Nephron progenitor cell (in vitro differentiated cells): ENCODE measurements at regions not wholly inside any gene's neighbourhood (a gene's known extent, or its start where the extent isn't known, plus 50 kb on each side); places are given as distances from the start of the nearest gene placed in this dataset.

ENCODE experiments used
- DNase-seq: peaks from one replicate; pipeline ENCODE4 v3.0.0; 2021
- H3K27ac Mint-ChIP-seq: 2 replicates; pipeline ENCODE4 v1.8.0; 2021; ENCODE audit warnings: mild to moderate bottlenecking, moderate library complexity, mixed read lengths
- H3K27me3 Mint-ChIP-seq: 2 replicates; pipeline ENCODE4 v1.8.0; 2021; ENCODE audit warnings: mild to moderate bottlenecking, low read depth, mixed read lengths; ENCODE audit not compliant: poor library complexity
- H3K36me3 Mint-ChIP-seq: 2 replicates; pipeline ENCODE4 v1.8.0; 2021; ENCODE audit warnings: low read depth, mixed read lengths
- H3K4me1 Mint-ChIP-seq: 2 replicates; pipeline ENCODE4 v1.8.0; 2021; ENCODE audit warnings: mixed read lengths
- H3K4me3 Mint-ChIP-seq: 2 replicates; pipeline ENCODE4 v1.8.0; 2021; ENCODE audit warnings: mild to moderate bottlenecking, moderate library complexity, mixed read lengths
- H3K9me3 Mint-ChIP-seq: 2 replicates; pipeline ENCODE4 v1.8.0; 2021; ENCODE audit warnings: mild to moderate bottlenecking, moderate library complexity, mixed read lengths
- CTCF ChIP-seq: fragments of 200-600 bp; sonication (generic); IDR thresholded peaks from 2 replicates; pipeline ENCODE4 v1.5.0; 2021; ENCODE audit warnings: antibody characterized with exemption

GRCh38 chr2:22481486-22482259, 903.3 kb upstream of the KLHL29 start:
- Mint-ChIP-seq H3K27me3 (no peaks in the 10 kb centered on the region), H3K4me1 (no peaks in the 10 kb centered on the region), H3K9me3 (no peaks in the 10 kb centered on the region), H3K4me3 (no peak overlapping the region), H3K27ac (no peak overlapping the region), H3K36me3 (no peaks in the 10 kb centered on the region)
- TF ChIP-seq CTCF = no peak
- DNase-seq = no peak

GRCh38 chr2:22483036-22483435, 901.9 kb upstream of the KLHL29 start:
- TF ChIP-seq CTCF = no peak
- H3K27ac Mint-ChIP-seq = no peak overlapping the region
- no peaks in the 10 kb centered on the region for H3K4me1 Mint-ChIP-seq
- no peaks in the 10 kb centered on the region for H3K36me3 Mint-ChIP-seq
- H3K9me3 Mint-ChIP-seq = no peaks in the 10 kb centered on the region
- H3K4me3 Mint-ChIP-seq = no peak overlapping the region
- no peaks in the 10 kb centered on the region for H3K27me3 Mint-ChIP-seq
- DNase-seq = no peak

- peaks cover 4% of the 10 kb centered on the region for H3K9me3 Mint-ChIP-seq
- TF ChIP-seq CTCF = no peak
- H3K4me1 Mint-ChIP-seq = no peaks in the 10 kb centered on the region
- no peak overlapping the region for H3K4me3 Mint-ChIP-seq
- no peaks in the 10 kb centered on the region for H3K36me3 Mint-ChIP-seq
- no peak overlapping the region for H3K27ac Mint-ChIP-seq
- peaks cover 6% of the 10 kb centered on the region for H3K27me3 Mint-ChIP-seq
- no peak for DNase-seq
These were observed 899.5 kb upstream of the KLHL29 start for GRCh38 chr2:22485486-22485885.

GRCh38 chr2:22486343-22486742, 898.6 kb upstream of the KLHL29 start:
- H3K4me1 Mint-ChIP-seq = no peaks in the 10 kb centered on the region
- no peak for TF ChIP-seq CTCF
- no peaks in the 10 kb centered on the region for H3K36me3 Mint-ChIP-seq
- peaks cover 6% of the 10 kb centered on the region for H3K27me3 Mint-ChIP-seq
- no peak overlapping the region for H3K4me3 Mint-ChIP-seq
- peaks cover 6% of the 10 kb centered on the region for H3K9me3 Mint-ChIP-seq
- no peak overlapping the region for H3K27ac Mint-ChIP-seq
- DNase-seq = no peak

GRCh38 chr2:22487036-22487435, 897.9 kb upstream of the KLHL29 start:
- no peak overlapping the region for H3K4me3 Mint-ChIP-seq
- H3K27me3 Mint-ChIP-seq = peaks cover 6% of the 10 kb centered on the region
- no peak for DNase-seq
- H3K27ac Mint-ChIP-seq = no peak overlapping the region
- peaks cover 6% of the 10 kb centered on the region for H3K9me3 Mint-ChIP-seq
- no peak for TF ChIP-seq CTCF
- H3K36me3 Mint-ChIP-seq = no peaks in the 10 kb centered on the region
- H3K4me1 Mint-ChIP-seq = no peaks in the 10 kb centered on the region

- Mint-ChIP-seq H3K36me3 (no peaks in the 10 kb centered on the region), H3K4me1 (no peaks in the 10 kb centered on the region), H3K27ac (no peak overlapping the region), H3K9me3 (peaks cover 6% of the 10 kb centered on the region), H3K4me3 (no peak overlapping the region), H3K27me3 (peaks cover 6% of the 10 kb centered on the region)
- TF ChIP-seq CTCF = no peak
- DNase-seq = no peak
These were observed 897.4 kb upstream of the KLHL29 start for GRCh38 chr2:22487541-22487940.
